ENCODE measurements at regions not wholly inside any gene's neighbourhood (a gene's known extent, or its start where the extent isn't known, plus 50 kb on each side); places are given as distances from the start of the nearest gene placed in this dataset.

GRCh38 chr2:152815634-152816257 is 97.3 kb downstream of the ARL6IP6 start:
- no peak for DNase-seq (ENCODE audit: low read depth)
- no peak for TF ChIP-seq CTCF (IDR thresholded peaks at IDR 0.05; ENCODE audit: insufficient read depth, low read length, poor library complexity, severe bottlenecking)
- Histone ChIP-seq H3K36me3 (ENCODE audit: control insufficient read depth, insufficient read depth, low read length) (no peaks in the 10 kb centered on the region), H3K27me3 (ENCODE audit: control insufficient read depth, insufficient read depth, low read length) (no peaks in the 10 kb centered on the region), H3K4me3 (ENCODE audit: low read depth, low read length) (no peak overlapping the region)

GRCh38 chr2:152814475-152815030 is 96.1 kb downstream of the ARL6IP6 start:
- H3K27me3 ChIP-seq (ENCODE audit: control insufficient read depth, insufficient read depth, low read length) = no peaks in the 10 kb centered on the region
- no peak for DNase-seq (ENCODE audit: low read depth)
- H3K36me3 ChIP-seq (ENCODE audit: control insufficient read depth, insufficient read depth, low read length) = no peaks in the 10 kb centered on the region
- H3K4me3 ChIP-seq (ENCODE audit: low read depth, low read length) = no peak overlapping the region
- no peak for TF ChIP-seq CTCF (IDR thresholded peaks at IDR 0.05; ENCODE audit: insufficient read depth, low read length, poor library complexity, severe bottlenecking)

GRCh38 chr2:152813351-152813750 is 94.9 kb downstream of the ARL6IP6 start:
- no peak for DNase-seq (ENCODE audit: low read depth)
- TF ChIP-seq CTCF (IDR thresholded peaks at IDR 0.05; ENCODE audit: insufficient read depth, low read length, poor library complexity, severe bottlenecking) = no peak
- H3K36me3 ChIP-seq (ENCODE audit: control insufficient read depth, insufficient read depth, low read length) = no peaks in the 10 kb centered on the region
- H3K4me3 ChIP-seq (ENCODE audit: low read depth, low read length) = no peak overlapping the region
- no peaks in the 10 kb centered on the region for H3K27me3 ChIP-seq (ENCODE audit: control insufficient read depth, insufficient read depth, low read length)

Data from kidney epithelial cell (primary cell).